HCT116 (cell line): ENCODE measurements at regions not wholly inside any gene's neighbourhood (a gene's known extent, or its start where the extent isn't known, plus 50 kb on each side); places are given as distances from the start of the nearest gene placed in this dataset.

Experiments used
- ATAC-seq: fragments of 200-7000 bp; cut with Tn5 transposase; 2 replicates; pipeline ENCODE4 v1.9.1; 2020; ENCODE audit warnings: mild to moderate bottlenecking, moderate library complexity
- BruUV-seq: library from RNA; stranded (reverse); fragments of 400-500 nt; replicated peaks from 2 replicates; lab custom pipeline; 2021; lab: Mats Ljungman, UMichigan
- CTCF ChIA-PET: fragments of 300-600 bp; sonication (Branson Sonifier 250); formaldehyde crosslinking; loops from one replicate; lab custom pipeline; 2021; ENCODE audit warnings: antibody characterized with exemption; lab: Charles Lee
- POLR2A ChIA-PET: fragments of 300-600, 350-600 bp; sonication (Branson Sonifier 250); formaldehyde crosslinking; loops from one replicate; lab custom pipeline; 2021; ENCODE audit warnings: antibody characterized with exemption; lab: Charles Lee
- RAD21 ChIA-PET, 2 experiments: fragments of 300-600 bp; sonication (Branson Sonifier 250); formaldehyde crosslinking; loops; one replicate each; lab custom pipeline; 2023; ENCODE audit warnings: low total read pairs in 2 of 2; ENCODE audit not compliant: uncharacterized antibody in 2 of 2, unreplicated experiment in 2 of 2, low non-redundant PET in 1 of 2; lab: Charles Lee
- DNase-seq: peaks from one replicate; pipeline ENCODE4 v3.0.0-alpha.2; 2010; ENCODE audit warnings: low read depth, low spot score
- H2AFZ ChIP-seq: fragments of 200-600 bp; shearing (Covaris generic), sonication (generic); 2 replicates; pipeline ENCODE4 v1.6.1; 2017; ENCODE audit warnings: low read depth, mixed run types, mixed read lengths, antibody characterized with exemption, low read length; ENCODE audit not compliant: poor library complexity, severe bottlenecking
- H3K27ac ChIP-seq: 2 replicates; pipeline ENCODE4 v1.5.1; 2012; ENCODE audit warnings: low read depth, low read length
- H3K27me3 ChIP-seq: fragments of 200-600 bp; sonication (generic); 2 replicates; pipeline ENCODE4 v1.6.1; 2016; ENCODE audit warnings: mixed run types, low read length, mixed read lengths; ENCODE audit not compliant: insufficient read depth
- H3K36me3 ChIP-seq, 2 experiments: fragments of 200-500 bp in 1 of 2; fragments of 200-600 bp in 1 of 2; sonication (Bioruptor generic) in 1 of 2; sonication (generic) in 1 of 2; 2 replicates each; pipeline versions ENCODE4 v1.5.1 to v1.6.1; 2014 to 2016; ENCODE audit warnings: low read length in 2 of 2, inconsistent platforms in 1 of 2, mixed read lengths in 1 of 2, mixed run types in 1 of 2; ENCODE audit not compliant: insufficient read depth in 2 of 2, control insufficient read depth in 1 of 2
- H3K4me1 ChIP-seq, 2 experiments: fragments of 200-600 bp in 1 of 2; sonication (generic) in 1 of 2; 2 replicates each; pipeline versions ENCODE4 v1.5.1 to v1.6.1; 2012 to 2017; ENCODE audit warnings: low read length in 2 of 2, inconsistent platforms in 1 of 2, mild to moderate bottlenecking in 1 of 2, mixed read lengths in 1 of 2, mixed run types in 1 of 2, moderate library complexity in 1 of 2; ENCODE audit not compliant: insufficient read depth in 2 of 2, control insufficient read depth in 1 of 2
- H3K4me2 ChIP-seq: fragments of 200-600 bp; sonication (generic); 2 replicates; pipeline ENCODE4 v1.6.1; 2017; ENCODE audit warnings: mixed run types, low read length, mixed read lengths
- H3K4me3 ChIP-seq, 2 experiments: fragments of 200-600 bp in 1 of 2; sonication (generic) in 1 of 2; replicated peaks in 1 of 2; 2 replicates each; pipeline ENCODE4 v1.5.1; 2011 to 2016; ENCODE audit warnings: low read length in 2 of 2, control low read depth in 1 of 2, low read depth in 1 of 2, mild to moderate bottlenecking in 1 of 2, mixed read lengths in 1 of 2, mixed run types in 1 of 2
- H3K79me2 ChIP-seq: fragments of 200-600 bp; sonication (generic); 2 replicates; pipeline ENCODE4 v1.6.1; 2017; ENCODE audit warnings: mild to moderate bottlenecking, mixed run types, low read length, moderate library complexity, mixed read lengths; ENCODE audit not compliant: insufficient read depth
- H3K9ac ChIP-seq: fragments of 200-600 bp; sonication (generic); 2 replicates; pipeline ENCODE4 v1.6.1; 2016; ENCODE audit warnings: low read length, mixed read lengths
- H3K9me2 ChIP-seq: fragments of 200-600 bp; sonication (generic), shearing (Covaris generic); 2 replicates; pipeline ENCODE4 v1.6.1; 2017; ENCODE audit warnings: mixed run types, mild to moderate bottlenecking, moderate library complexity; ENCODE audit not compliant: insufficient read depth
- H3K9me3 ChIP-seq, 2 experiments: fragments of 200-500 bp in 1 of 2; fragments of 200-600 bp in 1 of 2; sonication (Bioruptor generic) in 1 of 2; sonication (generic) in 1 of 2; 2 replicates each; pipeline ENCODE4 v1.6.1; 2014 to 2017; ENCODE audit warnings: low read length in 2 of 2, mixed read lengths in 2 of 2, inconsistent platforms in 1 of 2, low read depth in 1 of 2, mild to moderate bottlenecking in 1 of 2, mixed run types in 1 of 2, moderate library complexity in 1 of 2; ENCODE audit not compliant: control insufficient read depth in 1 of 2, insufficient read depth in 1 of 2
- H4K20me1 ChIP-seq: fragments of 200-600 bp; sonication (generic), shearing (Covaris generic); 2 replicates; pipeline ENCODE4 v1.6.1; 2017; ENCODE audit warnings: mixed run types, mild to moderate bottlenecking, moderate library complexity; ENCODE audit not compliant: insufficient read depth
- CBX3 ChIP-seq: IDR thresholded peaks from 2 replicates; pipeline ENCODE4 v1.6.1; 2012; ENCODE audit warnings: low read depth
- CEBPB ChIP-seq: IDR thresholded peaks from 2 replicates; pipeline ENCODE4 v1.6.1; 2012; ENCODE audit warnings: low read depth
- EGR1 ChIP-seq: IDR thresholded peaks from 2 replicates; pipeline ENCODE4 v1.6.1; 2012; ENCODE audit warnings: low read depth
- ELF1 ChIP-seq: IDR thresholded peaks from 2 replicates; pipeline ENCODE4 v1.6.1; 2012; ENCODE audit warnings: low read depth, borderline replicate concordance
- EZH2phosphoT487 ChIP-seq: fragments of 200-600 bp; IDR thresholded peaks from 2 replicates; pipeline ENCODE4 v1.6.1; 2018; ENCODE audit warnings: antibody characterized with exemption, borderline replicate concordance
- FOSL1 ChIP-seq: IDR thresholded peaks from 2 replicates; pipeline ENCODE4 v1.6.1; 2012; ENCODE audit warnings: low read depth
- JUND ChIP-seq: IDR thresholded peaks from 2 replicates; pipeline ENCODE4 v1.6.1; 2012
- POLR2A ChIP-seq: IDR thresholded peaks from 2 replicates; pipeline ENCODE4 v1.7.0; 2011; ENCODE audit warnings: borderline replicate concordance; ENCODE audit not compliant: insufficient read depth, insufficient read length; ENCODE audit errors: extremely low read depth
- RAD21 ChIP-seq: IDR thresholded peaks from 2 replicates; pipeline ENCODE4 v1.6.1; 2012; ENCODE audit warnings: low read depth, mild to moderate bottlenecking
- REST ChIP-seq: IDR thresholded peaks from 2 replicates; pipeline ENCODE4 v1.6.1; 2012; ENCODE audit warnings: low read depth
- SIN3A ChIP-seq: IDR thresholded peaks from 2 replicates; pipeline ENCODE4 v1.6.1; 2012; ENCODE audit warnings: low read depth
- SP1 ChIP-seq: IDR thresholded peaks from 2 replicates; pipeline ENCODE4 v1.6.1; 2012; ENCODE audit warnings: low read depth
- YY1 ChIP-seq: IDR thresholded peaks from 2 replicates; pipeline ENCODE4 v1.6.1; 2011; ENCODE audit warnings: low read length, low read depth, moderate library complexity, mild to moderate bottlenecking; ENCODE audit not compliant: insufficient replicate concordance; ENCODE audit errors: extremely low read depth
- ZBTB33 ChIP-seq: IDR thresholded peaks from 2 replicates; pipeline ENCODE4 v1.6.1; 2011; ENCODE audit warnings: mild to moderate bottlenecking, low read length, moderate library complexity; ENCODE audit not compliant: insufficient replicate concordance; ENCODE audit errors: extremely low read depth
- ZFX ChIP-seq: fragments of 450-650 bp; IDR thresholded peaks from 2 replicates; pipeline ENCODE4 v1.6.1; 2017
- ZNF274 ChIP-seq: fragments of 200-500 bp; sonication (Bioruptor generic); IDR thresholded peaks from 2 replicates; pipeline ENCODE4 v1.6.1; 2014; ENCODE audit warnings: mild to moderate bottlenecking, low read depth, low read length, inconsistent platforms
- intact Hi-C: fragments of 100-400 bp; cut with micrococcal nuclease; formaldehyde crosslinking; loops from 2 replicates; pipeline ENCODE4 v1.10.0; 2022
- TF ChIP-seq, protein P1 (sequence below): IDR thresholded peaks from 2 replicates; pipeline ENCODE4 v1.6.1; 2012
- TF ChIP-seq, protein P2 (sequence below), 3 experiments: fragments of 200-600 bp in 1 of 3; sonication (generic) in 1 of 3; IDR thresholded peaks in 2 of 3; conservative IDR thresholded peaks in 1 of 3; 2 replicates each; pipeline ENCODE4 v1.5.1; 2012 to 2017; ENCODE audit warnings: low read depth in 2 of 3, low read length in 2 of 3, antibody characterized with exemption in 1 of 3, borderline replicate concordance in 1 of 3, control low read depth in 1 of 3, mild to moderate bottlenecking in 1 of 3, mixed read lengths in 1 of 3, mixed run types in 1 of 3, moderate library complexity in 1 of 3; ENCODE audit not compliant: insufficient read depth in 1 of 3

DNA sequence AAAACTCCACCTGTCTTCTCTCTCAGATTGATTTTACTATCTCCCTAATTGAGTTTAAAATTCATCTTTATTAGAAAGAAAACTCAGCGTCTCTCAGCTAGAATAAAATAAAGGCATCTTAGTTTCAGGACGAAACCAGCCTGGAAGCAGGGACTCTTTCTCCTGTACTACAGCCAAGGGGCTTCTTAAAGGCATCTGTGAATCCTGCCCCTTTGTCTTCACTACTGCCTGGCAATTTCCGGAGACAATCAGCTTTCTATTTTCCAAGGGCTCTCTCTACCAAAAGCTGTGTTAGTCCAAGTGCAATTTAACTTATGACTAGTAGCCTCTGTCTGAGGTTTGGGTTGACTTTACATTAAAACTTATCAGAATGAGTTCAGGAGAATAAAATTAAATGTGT, 623.3 kb upstream of the FOXG1 start:
- H3K4me3 ChIP-seq: no peak overlapping the region
- no peaks in the 10 kb centered on the region for H3K9me2 ChIP-seq
- H3K4me2 ChIP-seq: no peak overlapping the region
- H2AFZ ChIP-seq: no peak overlapping the region
- DNase-seq (no peak), ATAC-seq (no peak)
- H3K27me3 ChIP-seq: no peaks in the 10 kb centered on the region
- no TSS peak for BruUV-seq
- no peaks in the 10 kb centered on the region for H4K20me1 ChIP-seq
- POLR2A ChIA-PET: no interaction called here
- H3K27ac ChIP-seq: no peak overlapping the region
- no peaks in the 10 kb centered on the region for H3K36me3 ChIP-seq
- TF ChIP-seq REST: no peak
- TF ChIP-seq, protein P1, sequence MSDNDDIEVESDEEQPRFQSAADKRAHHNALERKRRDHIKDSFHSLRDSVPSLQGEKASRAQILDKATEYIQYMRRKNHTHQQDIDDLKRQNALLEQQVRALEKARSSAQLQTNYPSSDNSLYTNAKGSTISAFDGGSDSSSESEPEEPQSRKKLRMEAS: no peak
- TF ChIP-seq EZH2phosphoT487: no peak
- no peak for TF ChIP-seq JUND
- no peak for TF ChIP-seq CEBPB
- TF ChIP-seq EGR1: no peak
- TF ChIP-seq SP1: no peak
- no peak for TF ChIP-seq POLR2A
- TF ChIP-seq SIN3A: no peak
- TF ChIP-seq, protein P2, sequence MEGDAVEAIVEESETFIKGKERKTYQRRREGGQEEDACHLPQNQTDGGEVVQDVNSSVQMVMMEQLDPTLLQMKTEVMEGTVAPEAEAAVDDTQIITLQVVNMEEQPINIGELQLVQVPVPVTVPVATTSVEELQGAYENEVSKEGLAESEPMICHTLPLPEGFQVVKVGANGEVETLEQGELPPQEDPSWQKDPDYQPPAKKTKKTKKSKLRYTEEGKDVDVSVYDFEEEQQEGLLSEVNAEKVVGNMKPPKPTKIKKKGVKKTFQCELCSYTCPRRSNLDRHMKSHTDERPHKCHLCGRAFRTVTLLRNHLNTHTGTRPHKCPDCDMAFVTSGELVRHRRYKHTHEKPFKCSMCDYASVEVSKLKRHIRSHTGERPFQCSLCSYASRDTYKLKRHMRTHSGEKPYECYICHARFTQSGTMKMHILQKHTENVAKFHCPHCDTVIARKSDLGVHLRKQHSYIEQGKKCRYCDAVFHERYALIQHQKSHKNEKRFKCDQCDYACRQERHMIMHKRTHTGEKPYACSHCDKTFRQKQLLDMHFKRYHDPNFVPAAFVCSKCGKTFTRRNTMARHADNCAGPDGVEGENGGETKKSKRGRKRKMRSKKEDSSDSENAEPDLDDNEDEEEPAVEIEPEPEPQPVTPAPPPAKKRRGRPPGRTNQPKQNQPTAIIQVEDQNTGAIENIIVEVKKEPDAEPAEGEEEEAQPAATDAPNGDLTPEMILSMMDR (IDR thresholded peaks at IDR 0.05 in 2 of 3, conservative IDR thresholded peaks at IDR 0.05 in 1 of 3; ENCODE audit: borderline replicate concordance in 1 of 3, insufficient read depth in 1 of 3, low read depth in 2 of 3, low read length in 2 of 3): no peak
- TF ChIP-seq ZFX: no peak
- no peak for TF ChIP-seq RAD21
- no peak for TF ChIP-seq ZBTB33
- no peak for TF ChIP-seq YY1
- TF ChIP-seq ZNF274: no peak
- TF ChIP-seq ELF1: no peak
- no peak for TF ChIP-seq CBX3
- TF ChIP-seq FOSL1: no peak
- H3K4me1 ChIP-seq: no peaks in the 10 kb centered on the region
- H3K9ac ChIP-seq: no peak overlapping the region
- no peaks in the 10 kb centered on the region for H3K79me2 ChIP-seq
- intact Hi-C loops: no loop called here
- CTCF ChIA-PET: no interaction called here
- H3K9me3 ChIP-seq: peaks cover 12 to 18% of the 10 kb centered on the region in 2 experiments; a peak in 2 of 4 replicates
- RAD21 ChIA-PET: no interaction called here
